H1 (cell line): ENCODE measurements at regions not wholly inside any gene's neighbourhood (a gene's known extent, or its start where the extent isn't known, plus 50 kb on each side); places are given as distances from the start of the nearest gene placed in this dataset.

Experiments used
- CTCF ChIA-PET: fragments of 300-600 bp; sonication (Branson Sonifier 250); formaldehyde crosslinking; loops from one replicate; lab custom pipeline; 2021; ENCODE audit not compliant: partially characterized antibody; lab: Charles Lee
- POLR2A ChIA-PET: fragments of 300-600 bp; sonication (Branson Sonifier 250); formaldehyde crosslinking; loops from one replicate; lab custom pipeline; 2021; ENCODE audit warnings: inconsistent platforms; ENCODE audit not compliant: partially characterized antibody; lab: Charles Lee
- DNase-seq, 2 experiments: peaks; one replicate each; pipeline versions ENCODE4 v3.0.0 to v3.0.0-alpha.2; 2010 to 2022; ENCODE audit warnings: low spot score in 2 of 2, low read depth in 1 of 2, mixed read lengths in 1 of 2
- FAIRE-seq: peaks from 2 replicates; lab custom pipeline; 2011; peaks lifted over from hg19 to GRCh38; lab: Jason Lieb, UNC
- H2AFZ ChIP-seq: 2 replicates; pipeline ENCODE4 v1.8.1; 2012; ENCODE audit warnings: low read length, inconsistent platforms
- H2AK5ac ChIP-seq: 2 replicates; pipeline ENCODE4 v1.6.1; 2013; ENCODE audit warnings: low read depth, low read length
- H2BK120ac ChIP-seq: replicated peaks from 2 replicates; pipeline ENCODE3; 2013; ENCODE audit warnings: low read depth, low read length, inconsistent platforms
- H2BK12ac ChIP-seq: 2 replicates; pipeline ENCODE4 v1.6.1; 2013; ENCODE audit warnings: low read depth, low read length
- H2BK15ac ChIP-seq: 2 replicates; pipeline ENCODE4 v1.6.1; 2013; ENCODE audit warnings: low read length
- H2BK20ac ChIP-seq: 2 replicates; pipeline ENCODE4 v1.6.1; 2013; ENCODE audit warnings: low read length
- H2BK5ac ChIP-seq: 2 replicates; pipeline ENCODE4 v1.6.1; 2013; ENCODE audit warnings: low read depth, low read length
- H3K14ac ChIP-seq: 2 replicates; pipeline ENCODE4 v1.6.1; 2013; ENCODE audit warnings: inconsistent platforms; ENCODE audit not compliant: insufficient read length
- H3K18ac ChIP-seq: 2 replicates; pipeline ENCODE4 v1.6.1; 2013; ENCODE audit warnings: low read length; ENCODE audit errors: extremely low read depth
- H3K23ac ChIP-seq: 2 replicates; pipeline ENCODE4 v1.6.1; 2013; ENCODE audit warnings: inconsistent platforms; ENCODE audit not compliant: insufficient read length
- H3K23me2 ChIP-seq: 2 replicates; pipeline ENCODE4 v1.6.1; 2013; ENCODE audit warnings: low read depth, low read length
- H3K27ac ChIP-seq: 2 replicates; pipeline ENCODE4 v1.6.1; 2011; ENCODE audit warnings: low read depth, low read length, inconsistent platforms
- H3K27me3 ChIP-seq, 4 experiments: replicated peaks in 1 of 4; 1 replicate in 1 of 4; 2 replicates in 3 of 4; pipeline versions ENCODE4 v1.6.1 to v1.8.1; 2011 to 2013; ENCODE audit warnings: low read length in 3 of 4, mild to moderate bottlenecking in 3 of 4, inconsistent platforms in 2 of 4, mixed read lengths in 2 of 4, moderate library complexity in 1 of 4; ENCODE audit not compliant: control insufficient read depth in 3 of 4, insufficient read depth in 3 of 4; ENCODE audit errors: extremely low read depth in 1 of 4
- H3K36me3 ChIP-seq, 4 experiments: 2 replicates each; pipeline versions ENCODE4 v1.6.1 to v1.8.1; 2011 to 2013; ENCODE audit warnings: mild to moderate bottlenecking in 4 of 4, low read length in 3 of 4, moderate library complexity in 2 of 4, control low read depth in 1 of 4, inconsistent platforms in 1 of 4; ENCODE audit not compliant: insufficient read depth in 4 of 4, control insufficient read depth in 2 of 4
- H3K4ac ChIP-seq: replicated peaks from 2 replicates; pipeline ENCODE3; 2013; ENCODE audit warnings: low read length, low read depth, mixed read lengths, inconsistent platforms; ENCODE audit not compliant: insufficient read length
- H3K4me1 ChIP-seq, 4 experiments: replicated peaks in 1 of 4; 1 replicate in 1 of 4; 2 replicates in 3 of 4; pipeline versions ENCODE4 v1.6.1 to v1.8.1; 2011 to 2013; ENCODE audit warnings: low read length in 3 of 4, inconsistent platforms in 2 of 4, mixed read lengths in 1 of 4; ENCODE audit not compliant: insufficient read depth in 4 of 4, control insufficient read depth in 3 of 4
- H3K4me2 ChIP-seq, 2 experiments: 2 replicates each; pipeline versions ENCODE4 v1.6.1 to v1.8.1; 2011 to 2013; ENCODE audit warnings: low read depth in 2 of 2, low read length in 2 of 2, control low read depth in 1 of 2, inconsistent platforms in 1 of 2, mild to moderate bottlenecking in 1 of 2; ENCODE audit not compliant: insufficient read depth in 1 of 2
- H3K4me3 ChIP-seq, 4 experiments: fragments of 200-600, 300-600 bp in 1 of 4; sonication (generic), shearing (Covaris generic), sonication (Bioruptor Twin) in 1 of 4; 2 replicates each; pipeline versions ENCODE4 v1.5.1 to v1.8.1; 2011 to 2016; ENCODE audit warnings: low read length in 4 of 4, low read depth in 3 of 4, control low read depth in 2 of 4, inconsistent platforms in 2 of 4, mild to moderate bottlenecking in 2 of 4, mixed read lengths in 1 of 4, moderate library complexity in 1 of 4; ENCODE audit not compliant: insufficient read depth in 2 of 4; ENCODE audit errors: extremely low read depth in 1 of 4
- H3K56ac ChIP-seq: replicated peaks from 2 replicates; pipeline ENCODE3; 2013; ENCODE audit warnings: low read depth, mild to moderate bottlenecking, mixed read lengths, low read length, inconsistent platforms; ENCODE audit not compliant: insufficient read length
- H3K79me1 ChIP-seq: 2 replicates; pipeline ENCODE4 v1.6.1; 2013; ENCODE audit warnings: low read depth, low read length, control low read depth
- H3K79me2 ChIP-seq, 2 experiments: 2 replicates each; pipeline versions ENCODE4 v1.6.1 to v1.8.1; 2012 to 2013; ENCODE audit warnings: low read length in 2 of 2, mild to moderate bottlenecking in 2 of 2, inconsistent platforms in 1 of 2; ENCODE audit not compliant: insufficient read depth in 2 of 2, control insufficient read depth in 1 of 2
- H3K9ac ChIP-seq, 4 experiments: replicated peaks in 1 of 4; 1 replicate in 1 of 4; 2 replicates in 3 of 4; pipeline versions ENCODE4 v1.6.1 to v1.8.1; 2011 to 2013; ENCODE audit warnings: low read depth in 3 of 4, low read length in 3 of 4, control low read depth in 2 of 4, mild to moderate bottlenecking in 2 of 4, moderate library complexity in 2 of 4, inconsistent platforms in 1 of 4; ENCODE audit errors: extremely low read depth in 1 of 4
- H3K9me3 ChIP-seq, 2 experiments: 2 replicates each; pipeline versions ENCODE4 v1.6.1 to v1.8.1; 2012 to 2013; ENCODE audit warnings: mild to moderate bottlenecking in 2 of 2, moderate library complexity in 2 of 2, control low read depth in 1 of 2, inconsistent platforms in 1 of 2, low read depth in 1 of 2, low read length in 1 of 2, mixed read lengths in 1 of 2; ENCODE audit not compliant: insufficient read depth in 2 of 2
- H4K20me1 ChIP-seq, 2 experiments: replicated peaks in 1 of 2; 2 replicates each; pipeline versions ENCODE3 to v1.8.1; 2011 to 2013; ENCODE audit warnings: inconsistent platforms in 2 of 2, low read length in 2 of 2, mild to moderate bottlenecking in 1 of 2; ENCODE audit not compliant: insufficient read depth in 2 of 2, control insufficient read depth in 1 of 2
- H4K5ac ChIP-seq: 2 replicates; pipeline ENCODE4 v1.6.1; 2013; ENCODE audit warnings: low read length, low read depth, mixed read lengths, inconsistent platforms; ENCODE audit not compliant: insufficient read length
- H4K8ac ChIP-seq: 2 replicates; pipeline ENCODE4 v1.8.0; 2013; ENCODE audit warnings: mild to moderate bottlenecking, moderate library complexity, low read length, inconsistent platforms; ENCODE audit not compliant: insufficient read depth; ENCODE audit errors: extremely low read depth
- H4K91ac ChIP-seq: replicated peaks from 2 replicates; pipeline ENCODE3; 2013; ENCODE audit warnings: low read length, mixed read lengths, inconsistent platforms; ENCODE audit not compliant: insufficient read length
- ASH2L ChIP-seq: fragments of 200-600, 300-600 bp; sonication (generic); IDR thresholded peaks from one replicate; pipeline ENCODE4 v1.7.1; 2017; ENCODE audit warnings: low read length
- CBX8 ChIP-seq: fragments of 300-800, 300-1000 bp; sonication (generic); IDR thresholded peaks from 2 replicates; pipeline ENCODE4 v1.7.1; 2016; ENCODE audit warnings: low read depth, low read length, borderline replicate concordance
- FOSL1 ChIP-seq: IDR thresholded peaks from 2 replicates; pipeline ENCODE4 v1.6.1; 2011; ENCODE audit warnings: mild to moderate bottlenecking, low read depth, low read length, moderate library complexity; ENCODE audit not compliant: insufficient read depth
- KDM1A ChIP-seq: fragments of 200-600, 300-600 bp; sonication (generic); IDR thresholded peaks from 2 replicates; pipeline ENCODE4 v1.7.1; 2016; ENCODE audit warnings: mild to moderate bottlenecking, low read length, borderline replicate concordance
- KDM5A ChIP-seq: fragments of 200-600 bp; IDR thresholded peaks from 2 replicates; pipeline ENCODE4 v1.7.1; 2012; ENCODE audit warnings: mild to moderate bottlenecking, low read length, inconsistent platforms, mixed read lengths
- NRF1 ChIP-seq: IDR thresholded peaks from 2 replicates; pipeline ENCODE4 v1.6.1; 2011; ENCODE audit warnings: mild to moderate bottlenecking, low read depth, low read length, improper control_type of control experiment
- POLR2AphosphoS5 ChIP-seq: IDR thresholded peaks from 2 replicates; pipeline ENCODE4 v1.6.1; 2011; ENCODE audit warnings: low read depth, low read length
- RBBP5 ChIP-seq: IDR thresholded peaks from 2 replicates; pipeline ENCODE4 v1.7.1; 2012; ENCODE audit warnings: low read depth, mild to moderate bottlenecking, inconsistent platforms, low read length, moderate library complexity, borderline replicate concordance
- RNF2 ChIP-seq: fragments of 200-900, 300-1000 bp; sonication (generic); IDR thresholded peaks from 2 replicates; pipeline ENCODE4 v1.7.1; 2016; ENCODE audit warnings: borderline replicate concordance, low read depth, mild to moderate bottlenecking, antibody characterized with exemption, low read length; ENCODE audit not compliant: poor library complexity, severe bottlenecking; ENCODE audit errors: missing control alignments
- RXRA ChIP-seq: IDR thresholded peaks from 2 replicates; pipeline ENCODE4 v1.6.1; 2011; ENCODE audit warnings: low read depth, mild to moderate bottlenecking, low read length, moderate library complexity; ENCODE audit not compliant: insufficient read depth
- SIN3A ChIP-seq, 2 experiments: IDR thresholded peaks in 1 of 2; conservative IDR thresholded peaks in 1 of 2; 2 replicates each; pipeline ENCODE4 v1.6.1; 2011 to 2012; ENCODE audit warnings: low read length in 2 of 2, improper control_type of control experiment in 1 of 2, low read depth in 1 of 2, mild to moderate bottlenecking in 1 of 2
- SUZ12 ChIP-seq: fragments of 200-600 bp; sonication (generic); IDR thresholded peaks from 2 replicates; pipeline ENCODE4 v1.6.1; 2012; ENCODE audit warnings: mild to moderate bottlenecking, inconsistent platforms, low read length, moderate library complexity, mixed read lengths
- YY1 ChIP-seq: IDR thresholded peaks from 2 replicates; pipeline ENCODE4 v1.6.1; 2011; ENCODE audit warnings: low read depth, mild to moderate bottlenecking, low read length
- ZNF274 ChIP-seq: IDR thresholded peaks from 2 replicates; pipeline ENCODE4 v1.7.0; 2012; ENCODE audit warnings: low read length, borderline replicate concordance; ENCODE audit errors: extremely low read depth
- WGBS, 2 experiments: shearing (Covaris generic) in 1 of 2; methylation state at CpG; one replicate each; pipeline versions ENCODE4 v1.1.6 to v1.1.7; 2013 to 2015; ENCODE audit warnings: low lambda C conversion rate in 2 of 2, mixed read lengths in 2 of 2, inconsistent platforms in 1 of 2, low coverage in 1 of 2, missing lambda C conversion rate in 1 of 2; ENCODE audit not compliant: insufficient replicate concordance in 2 of 2, insufficient coverage in 1 of 2, insufficient read length in 1 of 2; ENCODE audit errors: extremely low coverage in 1 of 2, missing lambda C conversion rate in 1 of 2; 5-methylcytosine and 5-hydroxymethylcytosine counted together
- TF ChIP-seq, protein P1 (sequence below): IDR thresholded peaks from 2 replicates; pipeline ENCODE4 v1.6.1; 2012; ENCODE audit warnings: inconsistent platforms

DNA sequence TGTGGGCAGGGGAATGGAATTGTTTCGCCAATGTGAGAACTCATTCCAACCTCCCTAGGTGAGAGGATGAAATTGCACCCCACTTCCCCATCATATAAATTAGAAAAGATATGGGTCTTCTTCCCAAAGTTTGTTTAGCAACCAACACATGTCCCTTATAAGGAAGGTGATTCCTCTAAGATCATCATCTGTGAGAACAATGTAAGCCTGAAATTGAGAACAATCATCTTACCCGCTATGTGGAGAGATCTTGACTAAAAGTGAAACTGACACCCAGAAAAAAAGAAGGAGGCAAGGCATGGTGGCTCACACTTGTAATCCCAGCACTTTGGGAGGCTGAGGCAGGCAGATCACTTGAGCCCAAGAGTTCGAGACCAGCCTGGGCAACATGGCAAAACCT, 173.2 kb upstream of the HMGA2 start:
- Histone ChIP-seq H2BK15ac (no peak overlapping the region), H4K91ac (no peak overlapping the region), H3K56ac (no peak overlapping the region), H4K5ac (no peak overlapping the region), H3K4ac (no peak overlapping the region), H3K9ac (no peak overlapping the region), H3K27ac (no peak overlapping the region), H2BK12ac (no peak overlapping the region), H3K4me2 (no peak overlapping the region), H3K79me2 (no peaks in the 10 kb centered on the region), H3K23me2 (no peaks in the 10 kb centered on the region), H3K4me1 (no peaks in the 10 kb centered on the region), H2AK5ac (no peak overlapping the region), H2BK5ac (no peak overlapping the region), H3K79me1 (no peaks in the 10 kb centered on the region), H3K18ac (no peak overlapping the region), H3K36me3 (no peaks in the 10 kb centered on the region), H3K4me3 (no peak overlapping the region), H3K9me3 (no peaks in the 10 kb centered on the region), H4K20me1 (no peaks in the 10 kb centered on the region), H2BK20ac (no peak overlapping the region), H3K14ac (no peak overlapping the region), H2BK120ac (no peak overlapping the region), H3K23ac (no peak overlapping the region), H3K27me3 (no peaks in the 10 kb centered on the region), H4K8ac (no peak overlapping the region), H2AFZ (no peak overlapping the region)
- no peak for FAIRE-seq
- 84% methylated on average over 3 of the region's 3 CpGs; no CpG with 5 or more reads in 1 of the 2 experiments for WGBS, 2 experiments
- CTCF ChIA-PET = no interaction called here
- POLR2A ChIA-PET = no interaction called here
- DNase-seq = no peak
- TF ChIP-seq YY1 (no peak), CBX8 (no peak), NRF1 (no peak), ZNF274 (no peak), SIN3A (conservative IDR thresholded peaks at IDR 0.05 in 1 of 2, IDR thresholded peaks at IDR 0.05 in 1 of 2; ENCODE audit: low read depth in 1 of 2, low read length in 2 of 2) (no peak), SUZ12 (no peak), POLR2AphosphoS5 (no peak), KDM1A (no peak), KDM5A (no peak), ASH2L (no peak), RXRA (no peak), FOSL1 (no peak), RBBP5 (no peak), RNF2 (no peak)
- TF ChIP-seq, protein P1, sequence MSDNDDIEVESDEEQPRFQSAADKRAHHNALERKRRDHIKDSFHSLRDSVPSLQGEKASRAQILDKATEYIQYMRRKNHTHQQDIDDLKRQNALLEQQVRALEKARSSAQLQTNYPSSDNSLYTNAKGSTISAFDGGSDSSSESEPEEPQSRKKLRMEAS = no peak
